ENCODE measurements at regions not wholly inside any gene's neighbourhood (a gene's known extent, or its start where the extent isn't known, plus 50 kb on each side); places are given as distances from the start of the nearest gene placed in this dataset.

DNA sequence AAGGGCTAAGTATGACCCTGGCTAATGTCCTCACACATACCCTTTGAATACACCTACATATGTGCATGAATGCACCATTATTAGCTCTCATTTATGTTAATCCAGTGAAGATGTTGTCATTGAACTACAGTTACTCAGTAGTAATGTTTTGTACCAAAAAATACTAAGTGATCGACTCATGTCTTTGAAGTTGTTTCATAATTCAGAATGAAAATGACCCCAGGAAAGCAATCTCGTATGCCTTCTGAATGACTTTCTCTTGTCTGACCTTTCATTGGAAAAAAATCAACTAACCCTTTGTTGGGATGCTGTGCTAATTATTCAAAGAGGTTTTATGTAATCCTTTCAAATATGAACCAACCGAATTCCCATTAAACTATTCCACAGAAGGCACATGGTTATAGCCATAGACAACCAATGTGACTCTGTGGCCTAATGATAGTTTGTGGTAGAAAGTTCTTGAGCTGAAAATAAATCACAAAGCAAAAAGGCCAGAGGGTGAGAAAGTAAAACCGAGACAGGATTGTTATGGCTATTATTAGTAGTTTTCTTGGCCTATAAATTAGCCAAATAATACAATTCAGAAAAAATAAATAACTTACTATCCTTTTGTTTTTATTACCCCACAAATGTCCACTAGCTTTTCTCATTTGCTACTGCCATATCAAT is 86.8 kb upstream of the STARD13 start:
- no peak for DNase-seq (ENCODE audit: low read depth in 2 of 2)

DNA sequence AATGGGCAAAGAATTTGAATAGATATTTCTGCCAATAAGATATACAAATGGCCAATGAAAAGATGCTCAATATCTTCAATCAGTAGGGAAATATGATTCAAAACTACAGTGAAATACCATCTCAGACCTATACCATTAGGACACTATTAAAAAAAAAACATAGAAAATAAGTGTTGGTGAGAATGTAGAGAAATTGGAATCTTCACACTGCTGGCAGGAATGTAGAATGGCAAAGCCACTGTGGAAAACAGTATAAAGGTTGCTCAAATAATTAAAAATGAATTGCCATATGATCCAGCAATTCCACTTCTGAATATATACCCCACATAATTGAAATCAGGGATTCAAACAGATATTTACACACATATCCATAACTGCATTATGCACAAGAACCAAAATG is 88.1 kb upstream of the STARD13 start:
- no peak for DNase-seq (ENCODE audit: low read depth in 2 of 2)

DNA sequence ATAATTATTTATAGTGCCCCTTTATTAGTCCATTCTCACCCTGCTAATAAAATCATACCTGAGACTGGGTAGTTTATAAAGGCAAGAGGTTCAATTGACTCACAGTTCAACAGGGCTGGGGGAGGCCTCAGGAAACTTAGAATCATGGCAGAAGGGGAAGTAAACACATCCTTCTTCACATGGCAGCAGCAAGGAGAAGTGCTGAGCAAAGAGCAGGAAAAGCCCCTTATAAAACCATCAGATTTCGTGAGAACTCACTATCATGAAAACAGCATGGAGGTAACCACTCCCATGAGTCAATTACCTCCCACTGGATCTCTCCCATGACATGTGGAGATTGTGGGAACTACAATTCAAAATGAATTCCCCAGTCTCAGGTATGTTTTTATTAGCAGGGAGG is 89.9 kb upstream of the STARD13 start:
- no peak for DNase-seq (ENCODE audit: low read depth in 2 of 2)

- DNase-seq (ENCODE audit: low read depth in 2 of 2) = no peak
These were observed 90.7 kb upstream of the STARD13 start for GRCh38 chr13:33376212-33376611.

DNA sequence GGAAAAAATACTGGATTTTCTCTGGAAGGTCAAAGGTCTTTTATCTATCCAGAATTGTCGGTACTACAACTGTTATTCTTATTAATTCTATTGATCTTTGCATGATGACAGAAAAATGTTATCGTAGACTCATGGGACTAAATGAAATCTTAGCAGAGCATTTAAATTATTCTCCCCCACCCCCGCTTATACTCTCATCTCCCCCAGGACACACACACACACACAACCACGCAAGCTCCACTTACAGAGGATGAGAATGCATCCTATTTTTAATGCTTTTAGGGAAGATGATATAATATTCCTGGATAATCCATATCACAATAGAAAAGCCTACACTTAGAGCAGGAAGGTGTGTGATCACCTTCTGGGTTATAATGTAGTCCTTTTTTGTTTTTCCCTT is 91.9 kb upstream of the STARD13 start:
- DNase-seq (ENCODE audit: low read depth in 2 of 2) = no peak

- DNase-seq (ENCODE audit: low read depth in 2 of 2) = no peak
These were observed 92.3 kb upstream of the STARD13 start for GRCh38 chr13:33377825-33378224.

- no peak for DNase-seq (ENCODE audit: low read depth in 2 of 2)
These were observed 94.1 kb upstream of the STARD13 start for GRCh38 chr13:33379608-33380007.

DNA sequence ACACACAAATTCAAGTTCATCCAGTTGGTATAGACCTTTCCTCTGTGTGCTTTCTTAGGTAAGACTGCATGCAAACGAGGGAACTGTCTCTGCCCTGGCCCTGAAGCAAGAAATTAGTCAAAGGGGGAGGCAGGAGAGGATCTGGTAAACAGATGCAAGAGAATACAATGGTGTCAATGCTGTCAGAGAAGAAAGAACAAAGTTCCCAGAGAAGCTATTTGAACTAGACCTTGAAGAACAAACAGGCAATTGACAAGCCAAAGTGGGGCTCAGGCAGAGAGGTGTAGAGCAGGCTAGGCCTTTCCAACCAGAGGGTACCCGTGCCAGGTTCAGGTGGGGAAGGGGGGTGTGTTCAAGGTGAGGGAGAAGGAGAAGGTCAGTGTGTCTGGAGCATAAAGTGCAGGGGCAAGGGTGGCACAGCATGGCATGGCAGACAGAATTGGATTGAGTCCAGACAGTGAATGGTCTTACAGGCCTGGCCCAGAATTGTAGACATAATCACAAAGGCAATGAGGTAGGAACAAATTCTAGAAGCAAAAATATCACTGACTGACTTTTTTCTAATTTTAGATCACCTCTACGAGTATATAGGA is 95.0 kb upstream of the STARD13 start:
- no peak for DNase-seq (ENCODE audit: low read depth in 2 of 2)

GRCh38 chr13:33381180-33381579 is 95.6 kb upstream of the STARD13 start:
- no peak for DNase-seq (ENCODE audit: low read depth in 2 of 2)

DNA sequence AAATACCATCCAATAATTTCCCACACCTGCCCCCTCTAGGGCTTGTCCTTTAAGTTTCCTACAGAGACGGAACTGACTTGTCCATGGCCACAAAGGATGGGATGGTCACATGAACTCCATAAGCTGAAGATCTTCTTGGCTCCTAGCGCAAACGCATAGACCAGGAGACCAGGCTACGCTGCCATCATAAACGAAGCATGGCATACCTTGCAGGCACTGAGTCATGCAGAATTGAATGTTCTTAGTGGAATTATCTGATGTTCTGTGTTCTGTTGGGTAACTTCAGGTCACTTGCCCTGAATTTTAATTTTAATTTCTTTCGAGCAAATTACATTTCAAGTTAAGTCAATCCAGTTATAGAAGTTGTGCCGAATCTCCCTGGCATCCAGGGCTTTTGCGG is 96.4 kb upstream of the STARD13 start:
- DNase-seq (ENCODE audit: low read depth in 2 of 2) = no peak

DNA sequence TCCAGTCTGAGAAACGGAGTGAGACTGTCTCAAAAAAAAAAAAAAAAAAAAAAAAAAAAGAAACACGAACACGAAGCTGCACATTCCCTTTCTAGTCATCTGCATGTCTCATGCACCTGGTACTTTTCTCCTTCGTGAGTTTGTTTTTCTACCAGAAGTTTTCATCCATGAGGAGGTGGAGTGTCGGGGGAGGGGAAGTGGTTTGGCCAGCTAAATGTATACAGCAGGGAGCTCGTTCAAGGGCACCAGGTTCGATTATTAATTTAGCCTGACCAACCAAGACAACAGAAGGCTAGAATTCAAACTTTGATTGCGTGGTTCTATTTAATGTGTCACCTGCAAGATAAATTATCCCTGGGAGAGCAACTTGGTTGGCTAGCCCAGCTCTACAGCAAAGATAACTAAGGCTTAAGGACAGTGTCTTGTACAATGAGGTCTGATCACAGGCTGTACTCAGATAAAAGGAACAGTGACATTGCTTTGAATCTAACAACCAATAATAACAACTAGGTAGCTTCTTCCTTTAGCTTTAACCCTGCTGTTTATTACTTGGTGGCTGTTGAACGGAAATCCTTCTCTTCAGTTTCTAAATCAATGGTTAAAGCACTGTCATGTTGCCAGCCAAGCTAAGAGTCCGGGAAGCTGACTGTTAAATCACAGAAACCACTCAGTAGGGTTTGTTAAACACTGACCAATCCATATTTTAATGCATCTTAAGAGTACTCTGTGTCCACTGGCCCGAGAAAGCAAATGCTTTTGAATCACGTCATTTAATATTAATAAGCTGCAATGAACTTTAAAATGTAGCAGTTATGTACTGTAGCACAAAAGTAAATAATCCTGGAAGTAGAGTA is 98.4 kb upstream of the STARD13 start:
- DNase-seq (ENCODE audit: low read depth in 2 of 2) = no peak

- no peak for DNase-seq (ENCODE audit: low read depth in 2 of 2)
These were observed 102.9 kb upstream of the STARD13 start for GRCh38 chr13:33388286-33388998.

- DNase-seq (ENCODE audit: low read depth in 2 of 2) = no peak
These were observed 107.3 kb upstream of the STARD13 start for GRCh38 chr13:33392794-33393405.

- no peak for DNase-seq (ENCODE audit: low read depth in 2 of 2)
These were observed 108.9 kb upstream of the STARD13 start for GRCh38 chr13:33394294-33394932.

- DNase-seq (ENCODE audit: low read depth in 2 of 2) = no peak
These were observed 115.7 kb upstream of the STARD13 start for GRCh38 chr13:33401238-33401637.

- no peak for DNase-seq (ENCODE audit: low read depth in 2 of 2)
These were observed 117.4 kb upstream of the STARD13 start for GRCh38 chr13:33402975-33403374.

DNA sequence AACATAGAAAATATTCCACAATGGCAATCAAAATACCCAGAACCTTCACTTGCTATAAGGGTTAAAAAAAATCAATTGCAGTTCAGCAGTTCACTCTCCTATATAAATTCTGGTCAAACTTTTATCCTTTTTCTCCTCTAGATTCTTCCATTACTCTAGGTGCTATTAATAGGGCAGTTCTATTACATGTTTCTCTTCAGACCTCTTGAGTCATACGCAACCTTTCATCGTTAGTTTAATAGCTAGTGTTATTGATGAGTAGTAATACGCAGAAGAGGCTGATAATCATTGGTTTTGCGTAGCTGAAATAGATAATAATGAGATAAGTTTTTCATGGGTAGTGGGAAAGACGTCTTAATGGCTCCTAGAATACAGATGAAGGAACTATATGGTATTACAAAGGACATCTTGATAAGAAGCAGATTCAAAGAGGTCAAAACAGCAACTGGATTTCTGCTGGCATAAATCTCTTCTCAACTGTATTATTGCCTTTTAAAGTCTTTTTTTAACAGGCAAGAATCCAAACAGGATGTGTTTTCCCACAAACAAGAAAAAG is 118.3 kb upstream of the STARD13 start:
- no peak for DNase-seq (ENCODE audit: low read depth in 2 of 2)

DNA sequence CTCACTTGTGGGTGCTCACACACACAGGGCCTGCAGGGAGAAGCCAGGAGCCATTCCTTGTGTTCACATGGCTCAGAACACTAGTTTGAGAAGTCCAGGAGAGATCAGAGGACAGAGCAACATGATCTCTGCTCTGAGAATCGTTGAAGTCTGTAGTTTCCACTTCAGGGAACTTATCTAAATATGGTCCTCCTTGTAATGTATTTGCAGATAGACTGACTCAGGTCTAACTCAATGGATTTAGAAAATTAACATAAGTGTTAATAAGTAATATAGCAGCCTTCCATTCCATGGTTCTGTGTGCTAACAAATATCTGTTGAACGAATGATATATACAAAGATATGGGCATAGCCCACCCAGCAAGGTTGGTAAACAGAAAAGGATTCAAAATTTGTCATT is 119.8 kb upstream of the STARD13 start:
- DNase-seq (ENCODE audit: low read depth in 2 of 2) = no peak

DNA sequence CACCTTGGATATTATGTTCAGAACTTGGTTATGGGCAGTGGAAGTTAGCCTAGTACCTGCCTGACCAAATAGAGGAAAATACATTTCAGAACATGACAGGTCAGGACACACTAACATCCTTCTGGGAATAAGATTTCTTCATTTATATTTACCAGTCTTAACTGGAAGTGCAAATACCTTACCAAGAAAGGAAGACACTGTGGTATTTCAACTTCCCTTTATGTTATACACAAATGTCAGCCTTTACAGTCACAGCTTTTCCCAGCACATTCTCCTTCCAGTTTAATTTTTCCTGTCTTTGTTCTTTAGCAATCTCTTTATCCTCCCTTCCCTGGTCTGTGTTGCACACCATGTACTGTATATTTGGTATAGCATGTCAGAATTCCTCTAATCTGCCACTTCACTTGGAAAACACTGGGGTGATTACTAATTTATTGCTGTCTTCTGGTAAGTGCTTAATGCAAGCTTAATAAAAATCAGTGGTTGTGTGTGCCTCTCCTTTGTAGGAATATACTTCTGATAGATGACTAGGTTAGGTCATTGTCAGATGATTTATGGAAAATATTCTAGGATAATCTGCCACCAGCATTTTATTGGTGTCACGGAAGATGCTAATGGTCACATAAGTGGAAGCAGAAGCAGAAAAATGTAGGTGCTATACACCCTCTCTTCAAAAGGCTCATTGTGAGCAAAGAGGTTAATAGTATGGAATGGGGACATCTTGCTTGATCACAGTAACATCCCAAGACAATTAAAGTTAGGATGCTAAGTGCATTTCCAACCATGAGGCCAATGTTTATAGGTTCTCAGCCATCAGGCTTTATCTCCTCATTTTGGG is 124.3 kb upstream of the STARD13 start:
- no peak for DNase-seq (ENCODE audit: low read depth in 2 of 2)

DNA sequence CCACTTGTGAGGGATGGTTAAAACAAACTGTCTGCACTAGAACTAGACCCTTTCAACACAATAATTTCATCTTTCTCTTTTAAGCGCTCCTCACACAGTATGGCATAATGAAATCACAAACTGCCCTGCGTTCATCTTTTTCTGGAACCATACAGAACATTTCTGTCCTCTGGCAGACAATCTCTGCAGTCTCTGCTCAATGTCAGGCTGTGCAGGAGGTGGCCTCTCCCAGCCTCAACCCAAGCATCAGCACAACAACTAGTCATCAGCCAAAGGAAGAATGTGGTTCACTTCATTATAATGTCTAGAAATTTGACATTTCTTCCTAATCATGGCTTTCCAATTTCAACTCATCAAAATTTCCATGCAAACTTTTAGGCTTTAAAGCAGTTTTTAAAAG is 125.1 kb upstream of the STARD13 start:
- DNase-seq (ENCODE audit: low read depth in 2 of 2) = no peak
